Vagina (tissue), 2 donors: ENCODE measurements at regions not wholly inside any gene's neighbourhood (a gene's known extent, or its start where the extent isn't known, plus 50 kb on each side); places are given as distances from the start of the nearest gene placed in this dataset.

Experiments
- DNase-seq, 2 donors: peaks; one replicate each; pipeline ENCODE4 v3.0.0-alpha.2; 2017; ENCODE audit errors: extremely low spot score in 2 of 2
- H3K27ac ChIP-seq: fragments of 200-600 bp; sonication (generic); one replicate; pipeline ENCODE4 v1.5.1; 2019
- H3K27me3 ChIP-seq: fragments of 200-600 bp; sonication (generic); one replicate; pipeline ENCODE4 v1.5.1; 2019
- H3K36me3 ChIP-seq, 2 donors: fragments of 200-600 bp; sonication (generic); one replicate each; pipeline ENCODE4 v1.5.1; 2017 to 2019
- H3K4me1 ChIP-seq: fragments of 200-600 bp; sonication (generic); one replicate; pipeline ENCODE4 v1.5.1; 2019
- H3K4me3 ChIP-seq, 2 donors: fragments of 200-600 bp; sonication (generic); 1 replicate in 1 of 2; 2 replicates in 1 of 2; pipeline ENCODE4 v1.5.1; 2016 to 2019
- H3K9me3 ChIP-seq: fragments of 200-600 bp; sonication (generic); one replicate; pipeline ENCODE4 v1.5.1; 2019
- POLR2A ChIP-seq, 2 donors: fragments of 450-650 bp; IDR thresholded peaks; one replicate each; pipeline ENCODE4 v1.6.1; 2017; ENCODE audit warnings: antibody characterized with exemption in 2 of 2, mild to moderate bottlenecking in 2 of 2, moderate library complexity in 2 of 2
- POLR2AphosphoS5 ChIP-seq, 2 donors: sonication (generic); formaldehyde crosslinking; IDR thresholded peaks; one replicate each; pipeline ENCODE4 v1.9.0; 2017; ENCODE audit warnings: antibody characterized with exemption in 2 of 2, mild to moderate bottlenecking in 2 of 2, low read depth in 1 of 2; ENCODE audit not compliant: insufficient read depth in 1 of 2
- intact Hi-C: fragments of 100-400 bp; cut with DNase I; formaldehyde crosslinking; loops from one replicate; pipeline ENCODE4 v1.15.1; 2023
- TF ChIP-seq, protein P1 (sequence below), 3 experiments: fragments of 450-650 bp in 2 of 3; fragments of 200-600 bp in 1 of 3; sonication (generic) in 1 of 3; IDR thresholded peaks; one replicate each; pipeline ENCODE4 v1.5.1; 2017 to 2019; ENCODE audit warnings: antibody characterized with exemption in 3 of 3, mild to moderate bottlenecking in 2 of 3, moderate library complexity in 2 of 3

DNA sequence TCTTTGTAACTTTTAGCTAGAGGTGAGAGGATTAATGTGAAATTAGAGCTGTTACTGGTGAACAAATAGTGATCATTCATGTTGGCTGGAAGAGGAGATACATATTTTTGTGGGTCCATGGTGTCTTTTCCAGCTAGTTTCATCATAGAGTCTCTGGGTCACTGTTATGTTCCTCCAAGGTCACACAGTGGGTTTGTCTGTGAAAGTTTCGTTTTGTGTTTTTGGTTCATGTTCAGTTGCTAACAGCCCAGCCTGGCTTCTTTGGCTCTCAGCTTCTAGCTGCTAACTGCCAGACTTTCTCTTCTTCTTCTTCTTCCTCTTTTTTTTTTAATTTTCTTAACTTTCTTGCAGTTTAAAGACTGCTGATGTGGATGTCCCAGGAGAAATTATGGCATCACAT lies 480.0 kb upstream of the SYT4 start:
- Histone ChIP-seq H3K4me3 (no peak overlapping the region), H3K27ac (no peak overlapping the region), H3K4me1 (no peaks in the 10 kb centered on the region), H3K9me3 (no peaks in the 10 kb centered on the region), H3K27me3 (no peaks in the 10 kb centered on the region), H3K36me3 (no peaks in the 10 kb centered on the region)
- DNase-seq = no peak
- TF ChIP-seq POLR2AphosphoS5 (IDR thresholded peaks at IDR 0.05; ENCODE audit: insufficient read depth in 1 of 2, low read depth in 1 of 2) (no peak), POLR2A (IDR thresholded peaks at IDR 0.05) (no peak)
- TF ChIP-seq, protein P1, sequence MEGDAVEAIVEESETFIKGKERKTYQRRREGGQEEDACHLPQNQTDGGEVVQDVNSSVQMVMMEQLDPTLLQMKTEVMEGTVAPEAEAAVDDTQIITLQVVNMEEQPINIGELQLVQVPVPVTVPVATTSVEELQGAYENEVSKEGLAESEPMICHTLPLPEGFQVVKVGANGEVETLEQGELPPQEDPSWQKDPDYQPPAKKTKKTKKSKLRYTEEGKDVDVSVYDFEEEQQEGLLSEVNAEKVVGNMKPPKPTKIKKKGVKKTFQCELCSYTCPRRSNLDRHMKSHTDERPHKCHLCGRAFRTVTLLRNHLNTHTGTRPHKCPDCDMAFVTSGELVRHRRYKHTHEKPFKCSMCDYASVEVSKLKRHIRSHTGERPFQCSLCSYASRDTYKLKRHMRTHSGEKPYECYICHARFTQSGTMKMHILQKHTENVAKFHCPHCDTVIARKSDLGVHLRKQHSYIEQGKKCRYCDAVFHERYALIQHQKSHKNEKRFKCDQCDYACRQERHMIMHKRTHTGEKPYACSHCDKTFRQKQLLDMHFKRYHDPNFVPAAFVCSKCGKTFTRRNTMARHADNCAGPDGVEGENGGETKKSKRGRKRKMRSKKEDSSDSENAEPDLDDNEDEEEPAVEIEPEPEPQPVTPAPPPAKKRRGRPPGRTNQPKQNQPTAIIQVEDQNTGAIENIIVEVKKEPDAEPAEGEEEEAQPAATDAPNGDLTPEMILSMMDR (IDR thresholded peaks at IDR 0.05) = no peak
- intact Hi-C loops = no loop called here

DNA sequence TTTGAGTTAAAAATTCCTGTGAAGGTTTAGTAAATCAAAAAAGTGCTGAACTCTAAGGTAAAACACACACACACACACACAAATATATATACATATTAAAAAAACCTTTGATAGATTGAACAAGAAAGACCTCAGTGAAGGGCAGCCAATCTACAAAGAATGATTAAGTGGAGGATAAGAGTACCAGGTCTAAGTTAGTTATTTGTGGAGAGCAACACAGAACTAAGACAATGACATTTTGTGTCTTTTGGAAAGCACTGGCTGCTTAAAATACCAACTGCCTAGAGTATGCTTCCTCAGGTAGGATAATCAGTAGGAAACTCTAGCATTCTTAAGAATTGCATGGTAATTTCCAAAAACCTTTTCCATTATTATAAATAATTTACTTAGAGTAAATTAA lies 481.4 kb upstream of the SYT4 start:
- no peaks in the 10 kb centered on the region for H3K9me3 ChIP-seq
- intact Hi-C loops = no loop called here
- H3K36me3 ChIP-seq = no peaks in the 10 kb centered on the region
- no peaks in the 10 kb centered on the region for H3K27me3 ChIP-seq
- H3K27ac ChIP-seq = no peak overlapping the region
- no peak overlapping the region for H3K4me3 ChIP-seq
- H3K4me1 ChIP-seq = no peaks in the 10 kb centered on the region
- DNase-seq = no peak
- no peak for TF ChIP-seq POLR2AphosphoS5 (IDR thresholded peaks at IDR 0.05; ENCODE audit: insufficient read depth in 1 of 2, low read depth in 1 of 2)
- TF ChIP-seq, protein P1 (IDR thresholded peaks at IDR 0.05) = no peak

DNA sequence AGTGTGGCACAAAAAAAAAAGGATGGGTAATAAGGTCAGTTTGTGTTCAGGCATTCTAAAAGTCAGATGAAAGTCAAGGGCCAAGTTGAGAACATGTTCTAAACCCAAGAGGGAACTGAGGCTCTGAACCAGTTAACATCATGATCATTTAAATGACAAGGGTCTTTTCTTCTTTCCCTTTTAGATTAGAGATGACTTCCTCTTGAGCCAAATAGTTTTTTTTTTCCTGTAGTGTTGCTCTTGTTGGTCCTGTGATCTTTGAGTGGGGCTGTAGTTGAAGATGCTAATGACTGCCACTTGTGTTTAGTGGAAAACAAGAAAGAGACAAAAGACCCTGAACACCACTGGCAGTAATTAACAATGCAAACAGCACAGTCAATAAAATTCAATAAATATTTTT lies 482.7 kb upstream of the SYT4 start:
- DNase-seq = no peak
- Histone ChIP-seq H3K27me3 (no peaks in the 10 kb centered on the region), H3K4me1 (no peaks in the 10 kb centered on the region), H3K27ac (no peak overlapping the region), H3K36me3 (no peaks in the 10 kb centered on the region), H3K4me3 (no peak overlapping the region), H3K9me3 (no peaks in the 10 kb centered on the region)
- intact Hi-C loops = no loop called here
- TF ChIP-seq POLR2AphosphoS5 (IDR thresholded peaks at IDR 0.05; ENCODE audit: insufficient read depth in 1 of 2, low read depth in 1 of 2) (no peak), POLR2A (IDR thresholded peaks at IDR 0.05) (no peak)
- TF ChIP-seq, protein P1 (IDR thresholded peaks at IDR 0.05) = no peak

GRCh38 chr18:43772907-43773306 lies 495.6 kb upstream of the SYT4 start:
- intact Hi-C loops = no loop called here

DNA sequence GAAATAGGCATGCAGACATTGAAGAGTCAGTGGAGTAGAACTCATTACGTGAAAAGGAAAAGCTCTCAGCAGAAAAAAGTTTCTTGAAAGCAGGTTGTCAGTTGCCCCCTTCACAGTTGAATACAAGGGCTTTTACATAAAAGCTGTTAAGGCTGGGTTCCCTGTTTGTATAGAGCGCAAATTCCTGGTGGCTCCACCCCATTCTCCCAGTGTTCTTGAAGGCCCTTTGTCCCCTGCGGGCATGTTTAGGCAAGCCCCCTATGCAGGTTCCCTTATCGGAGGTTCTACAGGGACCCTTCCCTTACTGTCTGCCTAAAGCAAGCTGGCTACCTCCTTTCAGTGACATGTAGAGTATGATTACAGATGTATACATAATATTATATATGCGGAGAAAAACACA lies 497.2 kb upstream of the SYT4 start:
- no peaks in the 10 kb centered on the region for H3K9me3 ChIP-seq
- H3K4me3 ChIP-seq = no peak overlapping the region
- no peaks in the 10 kb centered on the region for H3K36me3 ChIP-seq
- H3K4me1 ChIP-seq = no peaks in the 10 kb centered on the region
- H3K27ac ChIP-seq = no peak overlapping the region
- intact Hi-C loops = no loop called here
- DNase-seq = no peak
- TF ChIP-seq, protein P1 (IDR thresholded peaks at IDR 0.05) = no peak
- TF ChIP-seq POLR2A (IDR thresholded peaks at IDR 0.05) (no peak), POLR2AphosphoS5 (IDR thresholded peaks at IDR 0.05; ENCODE audit: insufficient read depth in 1 of 2, low read depth in 1 of 2) (no peak)
- H3K27me3 ChIP-seq = no peaks in the 10 kb centered on the region

More at GRCh38 chr18:43772907-43773306, 495.6 kb upstream of the SYT4 start:
- Histone ChIP-seq H3K27me3 (no peaks in the 10 kb centered on the region), H3K4me1 (no peaks in the 10 kb centered on the region), H3K9me3 (no peaks in the 10 kb centered on the region), H3K36me3 (no peaks in the 10 kb centered on the region), H3K27ac (no peak overlapping the region), H3K4me3 (no peak overlapping the region)
- TF ChIP-seq POLR2AphosphoS5 (IDR thresholded peaks at IDR 0.05; ENCODE audit: insufficient read depth in 1 of 2, low read depth in 1 of 2) (no peak), POLR2A (IDR thresholded peaks at IDR 0.05) (no peak)
- TF ChIP-seq, protein P1 (IDR thresholded peaks at IDR 0.05) = no peak
- no peak for DNase-seq
